HG02973 (cell line): ENCODE measurements at regions not wholly inside any gene's neighbourhood (a gene's known extent, or its start where the extent isn't known, plus 50 kb on each side); places are given as distances from the start of the nearest gene placed in this dataset.
"Not testable (repeated sequence)": the region's sequence is repeated elsewhere in the genome, so short reads cannot be mapped to it uniquely, and the experiment has no call there.

Experiments
- ATAC-seq: cut with Tn5 transposase; IDR thresholded peaks from one replicate; pipeline ENCODE4 v1.9.1; 2021; ENCODE audit warnings: moderate library complexity; ENCODE audit not compliant: unreplicated experiment

GRCh38 chr18:75862458-75862857 is 435.0 kb upstream of the SMIM21 start:
- ATAC-seq, result no peak

DNA sequence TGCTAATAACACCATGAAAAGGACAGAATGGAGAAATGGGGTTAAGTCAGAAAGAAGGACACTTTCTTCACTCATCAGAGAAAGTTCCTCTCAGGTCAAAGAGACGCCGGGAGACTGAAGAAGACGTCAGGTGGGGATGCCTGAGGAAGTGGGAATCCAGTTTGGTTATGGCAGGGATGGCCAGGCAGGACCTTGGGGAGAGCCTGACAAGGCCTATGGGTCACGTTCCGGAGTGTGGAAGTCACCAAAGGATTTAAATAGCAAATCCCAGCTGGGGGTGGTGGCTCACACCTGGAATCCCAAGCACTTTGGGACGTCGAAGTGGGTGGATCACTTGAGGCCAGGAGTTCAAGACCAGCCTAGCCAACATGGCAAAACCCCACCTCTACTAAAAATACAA is 432.7 kb upstream of the SMIM21 start:
- ATAC-seq, result no peak

- no peak for ATAC-seq
These were observed 432.0 kb upstream of the SMIM21 start for GRCh38 chr18:75859533-75859932.

DNA sequence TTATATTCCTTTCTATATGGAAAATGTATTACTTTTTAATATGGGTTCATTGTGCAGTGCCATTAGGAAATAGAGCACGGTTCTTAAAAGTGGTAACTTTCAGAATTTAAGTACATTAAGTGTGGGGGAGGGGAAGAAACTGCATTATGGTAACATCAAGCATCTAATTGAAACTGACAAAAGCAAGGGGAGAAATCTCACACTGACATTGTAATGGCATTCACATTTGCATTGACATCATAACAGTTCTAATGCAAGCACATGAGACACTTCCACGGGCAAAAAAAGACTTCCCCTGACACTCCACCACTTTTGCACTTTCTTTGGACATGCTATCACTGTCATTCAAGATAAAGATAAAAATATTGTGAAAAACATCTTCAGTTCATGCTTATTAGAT is 431.3 kb upstream of the SMIM21 start:
- no peak for ATAC-seq

- ATAC-seq, result no peak
These were observed 430.1 kb upstream of the SMIM21 start for GRCh38 chr18:75857558-75857957.

GRCh38 chr18:75854808-75855207 is 427.3 kb upstream of the SMIM21 start:
- ATAC-seq, result no peak

- ATAC-seq, result no peak
These were observed 426.7 kb upstream of the SMIM21 start for GRCh38 chr18:75854174-75854573.

GRCh38 chr18:75846321-75846720 is 418.8 kb upstream of the SMIM21 start:
- no peak for ATAC-seq

GRCh38 chr18:75845413-75845812 is 417.9 kb upstream of the SMIM21 start:
- ATAC-seq, result no peak

DNA sequence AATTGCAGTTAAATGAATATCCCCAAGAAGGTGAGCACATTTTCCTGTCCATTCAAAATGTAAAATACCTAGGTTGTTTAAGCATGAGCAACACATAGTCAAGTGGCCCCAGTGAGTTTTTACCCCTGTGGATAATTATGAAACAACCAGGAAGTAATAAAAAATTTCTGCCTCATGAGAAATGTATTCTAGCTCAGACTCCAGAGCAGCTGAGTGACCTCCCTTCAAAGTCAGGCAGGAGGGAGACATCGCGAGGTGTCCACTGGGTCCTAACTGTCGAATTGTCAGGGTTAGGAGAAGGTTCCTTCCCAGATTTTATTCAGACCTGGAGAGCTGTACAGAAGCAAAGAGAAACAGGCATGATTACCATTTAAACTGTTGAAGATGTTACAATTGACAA is 416.6 kb upstream of the SMIM21 start:
- ATAC-seq, result no peak

- ATAC-seq, result no peak
These were observed 412.6 kb upstream of the SMIM21 start for GRCh38 chr18:75840131-75840530.

DNA sequence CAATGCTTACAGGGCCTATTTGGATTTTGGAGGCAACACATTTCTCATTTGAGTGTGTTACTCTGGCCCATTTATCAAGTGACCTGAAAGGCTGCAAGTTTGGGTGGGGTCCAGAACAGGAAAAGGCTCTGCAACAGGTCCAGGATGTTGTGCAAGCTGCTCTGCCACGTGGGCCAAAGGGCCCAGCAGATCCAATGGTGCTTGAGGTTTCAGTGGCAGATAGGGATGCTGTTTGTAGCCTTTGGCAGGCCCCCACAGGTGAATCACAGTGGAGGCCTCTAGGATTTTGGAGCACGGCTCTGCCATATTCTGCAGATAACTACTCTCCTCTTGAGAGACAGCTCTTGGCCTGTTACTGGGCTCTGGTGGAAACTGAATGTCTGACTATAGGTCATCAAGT is 412.2 kb upstream of the SMIM21 start:
- ATAC-seq, result not testable (repeated sequence)

- no peak for ATAC-seq
These were observed 411.5 kb upstream of the SMIM21 start for GRCh38 chr18:75839041-75839440.

DNA sequence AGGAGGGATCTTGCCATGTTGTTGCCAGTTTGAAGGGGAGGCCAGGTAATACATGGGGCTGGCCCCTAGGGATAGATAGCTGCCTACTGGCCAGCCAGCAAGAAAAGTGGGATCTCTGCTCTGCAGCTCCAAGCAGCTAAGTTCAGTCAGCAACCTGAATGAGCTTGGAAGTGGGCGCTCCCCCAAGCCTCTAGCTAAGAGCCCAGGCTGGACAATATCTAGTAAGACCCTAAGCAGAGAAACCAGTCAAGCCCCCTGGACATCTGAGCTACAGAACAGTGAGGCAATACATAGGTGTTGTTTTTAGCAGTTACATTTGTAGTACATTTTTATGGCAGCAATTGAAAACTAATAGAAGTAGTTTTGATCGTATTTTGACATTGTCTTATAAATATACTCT is 409.8 kb upstream of the SMIM21 start:
- ATAC-seq, result no peak

DNA sequence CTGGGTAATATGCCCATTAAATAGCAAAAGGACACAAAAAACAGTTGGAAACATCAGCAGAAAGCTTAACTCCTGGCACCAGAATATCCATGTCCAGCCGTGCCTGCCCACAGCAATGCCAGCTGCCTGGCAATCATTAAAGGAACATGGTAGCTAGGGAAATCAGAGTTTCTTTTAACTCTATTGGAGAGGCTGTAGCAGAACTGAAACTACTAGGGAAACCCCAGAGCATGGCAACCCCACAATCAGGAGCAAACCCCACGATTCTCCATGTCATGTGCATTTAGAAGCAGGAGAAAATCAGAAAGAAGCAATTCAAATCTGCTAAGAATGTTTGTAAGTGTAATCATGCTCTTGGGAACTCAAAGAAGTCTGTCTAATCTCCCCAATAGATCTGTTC is 409.0 kb upstream of the SMIM21 start:
- no peak for ATAC-seq

DNA sequence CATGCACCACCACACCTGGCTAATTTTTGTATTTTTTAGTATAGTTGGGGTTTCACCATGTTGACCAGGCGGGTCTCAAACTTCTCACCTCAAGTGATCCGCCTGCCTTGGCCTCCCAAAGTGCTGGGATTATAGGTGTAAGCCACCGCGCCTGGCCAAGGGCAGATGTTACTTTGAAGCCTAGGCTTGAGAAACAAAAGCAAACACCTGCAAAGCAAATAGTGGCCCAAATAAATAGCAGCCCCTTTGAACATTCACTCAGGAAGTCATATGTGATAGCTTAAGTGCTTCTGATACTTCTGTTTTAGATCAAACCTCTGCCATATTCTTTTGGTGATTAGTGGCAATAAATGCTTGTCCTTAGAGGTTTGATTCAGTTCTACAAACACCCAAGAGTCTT is 404.5 kb upstream of the SMIM21 start:
- no peak for ATAC-seq

GRCh38 chr18:75830828-75831227 is 403.3 kb upstream of the SMIM21 start:
- no peak for ATAC-seq

GRCh38 chr18:75829091-75829490 is 401.6 kb upstream of the SMIM21 start:
- no peak for ATAC-seq

GRCh38 chr18:75828379-75828778 is 400.9 kb upstream of the SMIM21 start:
- ATAC-seq, result no peak

GRCh38 chr18:75827751-75828287 is 400.3 kb upstream of the SMIM21 start:
- no peak for ATAC-seq

GRCh38 chr18:75824661-75825060 is 397.2 kb upstream of the SMIM21 start:
- ATAC-seq, result no peak

GRCh38 chr18:75823471-75823870 is 396.0 kb upstream of the SMIM21 start:
- no peak for ATAC-seq

GRCh38 chr18:75818383-75818782 is 390.9 kb upstream of the SMIM21 start:
- no peak for ATAC-seq

DNA sequence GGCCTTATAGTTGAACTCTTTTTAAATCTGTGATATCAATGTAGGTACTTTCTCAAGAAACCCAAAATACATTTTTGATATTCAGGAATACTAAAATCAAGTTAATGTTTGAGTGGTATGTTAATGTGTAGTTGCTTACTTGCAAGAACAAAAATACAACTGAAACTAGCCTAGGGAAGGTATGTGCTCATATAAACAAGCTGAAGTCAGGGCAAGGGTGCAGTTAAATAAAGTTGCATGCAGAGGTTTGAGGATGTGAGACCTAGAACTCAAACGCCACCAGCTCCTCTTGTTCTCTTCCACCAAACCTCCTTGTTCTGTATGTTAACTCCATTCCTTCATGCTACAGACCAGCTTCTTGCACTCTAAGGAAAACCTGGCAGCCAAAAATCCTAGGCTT is 388.3 kb upstream of the SMIM21 start:
- no peak for ATAC-seq
